Vagina (tissue), 2 donors: ENCODE measurements at regions not wholly inside any gene's neighbourhood (a gene's known extent, or its start where the extent isn't known, plus 50 kb on each side); places are given as distances from the start of the nearest gene placed in this dataset.

Source experiments
- DNase-seq, 2 donors: peaks; one replicate each; pipeline ENCODE4 v3.0.0-alpha.2; 2017; ENCODE audit errors: extremely low spot score in 2 of 2
- H3K27ac ChIP-seq: fragments of 200-600 bp; sonication (generic); one replicate; pipeline ENCODE4 v1.5.1; 2019
- H3K27me3 ChIP-seq: fragments of 200-600 bp; sonication (generic); one replicate; pipeline ENCODE4 v1.5.1; 2019
- H3K36me3 ChIP-seq, 2 donors: fragments of 200-600 bp; sonication (generic); one replicate each; pipeline ENCODE4 v1.5.1; 2017 to 2019
- H3K4me1 ChIP-seq: fragments of 200-600 bp; sonication (generic); one replicate; pipeline ENCODE4 v1.5.1; 2019
- H3K4me3 ChIP-seq, 2 donors: fragments of 200-600 bp; sonication (generic); 1 replicate in 1 of 2; 2 replicates in 1 of 2; pipeline ENCODE4 v1.5.1; 2016 to 2019
- H3K9me3 ChIP-seq: fragments of 200-600 bp; sonication (generic); one replicate; pipeline ENCODE4 v1.5.1; 2019
- CTCF ChIP-seq, 3 experiments: fragments of 450-650 bp in 2 of 3; fragments of 200-600 bp in 1 of 3; sonication (generic) in 1 of 3; IDR thresholded peaks; one replicate each; pipeline ENCODE4 v1.5.1; 2017 to 2019; ENCODE audit warnings: antibody characterized with exemption in 3 of 3, mild to moderate bottlenecking in 2 of 3, moderate library complexity in 2 of 3
- POLR2A ChIP-seq, 2 donors: fragments of 450-650 bp; IDR thresholded peaks; one replicate each; pipeline ENCODE4 v1.6.1; 2017; ENCODE audit warnings: antibody characterized with exemption in 2 of 2, mild to moderate bottlenecking in 2 of 2, moderate library complexity in 2 of 2
- POLR2AphosphoS5 ChIP-seq, 2 donors: sonication (generic); formaldehyde crosslinking; IDR thresholded peaks; one replicate each; pipeline ENCODE4 v1.9.0; 2017; ENCODE audit warnings: antibody characterized with exemption in 2 of 2, mild to moderate bottlenecking in 2 of 2, low read depth in 1 of 2; ENCODE audit not compliant: insufficient read depth in 1 of 2
- intact Hi-C: fragments of 100-400 bp; cut with DNase I; formaldehyde crosslinking; loops from one replicate; pipeline ENCODE4 v1.15.1; 2023

- intact Hi-C loops = no loop called here
- H3K9me3 ChIP-seq = no peaks in the 10 kb centered on the region
- H3K4me1 ChIP-seq = no peaks in the 10 kb centered on the region
- no peak for DNase-seq
- H3K36me3 ChIP-seq = no peaks in the 10 kb centered on the region
- no peaks in the 10 kb centered on the region for H3K27me3 ChIP-seq
- TF ChIP-seq POLR2AphosphoS5 (IDR thresholded peaks at IDR 0.05; ENCODE audit: insufficient read depth in 1 of 2, low read depth in 1 of 2) (no peak), POLR2A (IDR thresholded peaks at IDR 0.05) (no peak), CTCF (IDR thresholded peaks at IDR 0.05) (no peak)
- no peak overlapping the region for H3K4me3 ChIP-seq
- no peak overlapping the region for H3K27ac ChIP-seq
These were observed 66.2 kb upstream of the RUFY1 start for GRCh38 chr5:179484201-179484600.

GRCh38 chr5:179478624-179479023 lies 71.7 kb upstream of the RUFY1 start:
- TF ChIP-seq POLR2AphosphoS5 (IDR thresholded peaks at IDR 0.05; ENCODE audit: insufficient read depth in 1 of 2, low read depth in 1 of 2) (no peak), CTCF (IDR thresholded peaks at IDR 0.05) (no peak), POLR2A (IDR thresholded peaks at IDR 0.05) (no peak)
- DNase-seq = no peak
- intact Hi-C loops = no loop called here
- Histone ChIP-seq H3K9me3 (no peaks in the 10 kb centered on the region), H3K27ac (no peak overlapping the region), H3K36me3 (no peaks in the 10 kb centered on the region), H3K27me3 (no peaks in the 10 kb centered on the region), H3K4me3 (no peak overlapping the region), H3K4me1 (no peaks in the 10 kb centered on the region)

GRCh38 chr5:179475208-179475751 lies 75.1 kb upstream of the RUFY1 start:
- no peaks in the 10 kb centered on the region for H3K9me3 ChIP-seq
- no peaks in the 10 kb centered on the region for H3K36me3 ChIP-seq
- no peak for DNase-seq
- H3K4me3 ChIP-seq = no peak overlapping the region
- TF ChIP-seq POLR2AphosphoS5 (IDR thresholded peaks at IDR 0.05; ENCODE audit: insufficient read depth in 1 of 2, low read depth in 1 of 2) (no peak), CTCF (IDR thresholded peaks at IDR 0.05) (no peak), POLR2A (IDR thresholded peaks at IDR 0.05) (no peak)
- H3K27me3 ChIP-seq = no peaks in the 10 kb centered on the region
- intact Hi-C loops = no loop called here
- no peak overlapping the region for H3K27ac ChIP-seq
- no peaks in the 10 kb centered on the region for H3K4me1 ChIP-seq

GRCh38 chr5:179472641-179473040 lies 77.7 kb upstream of the RUFY1 start:
- no peaks in the 10 kb centered on the region for H3K36me3 ChIP-seq
- no peaks in the 10 kb centered on the region for H3K9me3 ChIP-seq
- no peaks in the 10 kb centered on the region for H3K27me3 ChIP-seq
- no peak for TF ChIP-seq CTCF (IDR thresholded peaks at IDR 0.05)
- TF ChIP-seq POLR2AphosphoS5 (IDR thresholded peaks at IDR 0.05; ENCODE audit: insufficient read depth in 1 of 2, low read depth in 1 of 2) = no peak
- no peak for TF ChIP-seq POLR2A (IDR thresholded peaks at IDR 0.05)
- H3K27ac ChIP-seq = no peak overlapping the region
- no peaks in the 10 kb centered on the region for H3K4me1 ChIP-seq
- intact Hi-C loops = no loop called here
- no peak overlapping the region for H3K4me3 ChIP-seq
- no peak for DNase-seq

- TF ChIP-seq POLR2AphosphoS5 (IDR thresholded peaks at IDR 0.05; ENCODE audit: insufficient read depth in 1 of 2, low read depth in 1 of 2) = no peak
- TF ChIP-seq CTCF (IDR thresholded peaks at IDR 0.05) = no peak
- TF ChIP-seq POLR2A (IDR thresholded peaks at IDR 0.05) = no peak
- Histone ChIP-seq H3K4me1 (no peaks in the 10 kb centered on the region), H3K27me3 (no peaks in the 10 kb centered on the region), H3K9me3 (no peaks in the 10 kb centered on the region), H3K27ac (no peak overlapping the region), H3K4me3 (no peak overlapping the region), H3K36me3 (no peaks in the 10 kb centered on the region)
- no peak for DNase-seq
- intact Hi-C loops = no loop called here
These were observed 78.2 kb upstream of the RUFY1 start for GRCh38 chr5:179472174-179472573.
